Upper lobe of left lung (tissue), 6 donors: ENCODE measurements at regions not wholly inside any gene's neighbourhood (a gene's known extent, or its start where the extent isn't known, plus 50 kb on each side); places are given as distances from the start of the nearest gene placed in this dataset.
"Not testable (repeated sequence)": the region's sequence is repeated elsewhere in the genome, so short reads cannot be mapped to it uniquely, and the experiment has no call there.

ENCODE experiments used
- ATAC-seq, 2 donors: fragments of 200-7000 bp; cut with Tn5 transposase; one replicate each; pipeline ENCODE4 v1.9.1; 2022; ENCODE audit warnings: mild to moderate bottlenecking in 2 of 2, moderate library complexity in 2 of 2; ENCODE audit not compliant: low FRiP score in 2 of 2
- DNase-seq, 2 donors: peaks; one replicate each; pipeline ENCODE4 v3.0.0-alpha.2; 2019 to 2020
- H3K27ac ChIP-seq, 4 donors: fragments of 200-600 bp; sonication (generic); one replicate each; pipeline ENCODE4 v1.5.1; 2016 to 2019
- H3K27me3 ChIP-seq, 4 donors: fragments of 200-600 bp; sonication (generic); one replicate each; pipeline ENCODE4 v1.5.1; 2017 to 2019
- H3K36me3 ChIP-seq, 4 donors: fragments of 200-600 bp; sonication (generic); one replicate each; pipeline ENCODE4 v1.5.1; 2016 to 2019
- H3K4me1 ChIP-seq, 4 donors: fragments of 200-600 bp; sonication (generic); one replicate each; pipeline ENCODE4 v1.5.1; 2018 to 2019
- H3K4me3 ChIP-seq, 4 donors: fragments of 200-600 bp; sonication (generic); one replicate each; pipeline ENCODE4 v1.5.1; 2017 to 2019; ENCODE audit warnings: mild to moderate bottlenecking in 2 of 4, moderate library complexity in 1 of 4
- H3K9me3 ChIP-seq, 4 donors: fragments of 200-600 bp; sonication (generic); one replicate each; pipeline ENCODE4 v1.5.1; 2018 to 2019
- CTCF ChIP-seq, 6 experiments: fragments of 450-650 bp in 4 of 6; fragments of 200-600 bp in 2 of 6; sonication (generic) in 2 of 6; IDR thresholded peaks; one replicate each; pipeline ENCODE4 v1.5.1; 2016 to 2019; ENCODE audit warnings: antibody characterized with exemption in 6 of 6
- EP300 ChIP-seq, 4 donors: sonication (generic); formaldehyde crosslinking; IDR thresholded peaks; one replicate each; pipeline ENCODE4 v1.5.1; 2017; ENCODE audit warnings: antibody characterized with exemption in 4 of 4, control low read depth in 2 of 4
- POLR2A ChIP-seq, 4 donors: fragments of 450-650 bp; IDR thresholded peaks; one replicate each; pipeline ENCODE4 v1.5.1; 2016 to 2017; ENCODE audit warnings: antibody characterized with exemption in 4 of 4, mild to moderate bottlenecking in 2 of 4
- POLR2AphosphoS5 ChIP-seq, 2 donors: sonication (generic); formaldehyde crosslinking; IDR thresholded peaks; one replicate each; pipeline ENCODE4 v1.5.1; 2017; ENCODE audit warnings: antibody characterized with exemption in 2 of 2
- WGBS, 2 donors: methylation state at CpG; one replicate each; pipeline ENCODE4 v1.1.5; 2017 to 2018; 5-methylcytosine and 5-hydroxymethylcytosine counted together
- donor health status: DM: no; HTN: no; CAD: no; lungs with moderate emphysema.
- donor health status: DM: no; HTN: yes; CAD: no; lungs with severe emphysema.

GRCh38 chr10:42722575-42722974, 60.0 kb upstream of the BMS1 start:
- ATAC-seq (no peak), DNase-seq (no peak)
- Histone ChIP-seq H3K27me3 (no peaks in the 10 kb centered on the region), H3K4me3 (no peak overlapping the region), H3K27ac (no peak overlapping the region), H3K4me1 (no peaks in the 10 kb centered on the region), H3K9me3 (no peaks in the 10 kb centered on the region), H3K36me3 (no peaks in the 10 kb centered on the region)
- WGBS, 2 donors: 77 to 85% methylated on average over 4 of the region's 4 CpGs
- TF ChIP-seq POLR2A (IDR thresholded peaks at IDR 0.05) (no peak), CTCF (IDR thresholded peaks at IDR 0.05) (no peak), EP300 (IDR thresholded peaks at IDR 0.05) (no peak), POLR2AphosphoS5 (IDR thresholded peaks at IDR 0.05) (no peak)

- not testable (repeated sequence) for H3K4me3 ChIP-seq, H3K27ac ChIP-seq, DNase-seq, ATAC-seq, H3K36me3 ChIP-seq, H3K4me1 ChIP-seq, H3K27me3 ChIP-seq, H3K9me3 ChIP-seq
- WGBS, 2 donors: 70 to 86% methylated on average over 3 of the region's 3 CpGs
These were observed 59.0 kb upstream of the BMS1 start for GRCh38 chr10:42723549-42723948.

- ATAC-seq, DNase-seq, H3K4me1 ChIP-seq, H3K4me3 ChIP-seq, H3K9me3 ChIP-seq, H3K27ac ChIP-seq, H3K36me3 ChIP-seq, H3K27me3 ChIP-seq: not testable (repeated sequence)
- WGBS, 2 donors: 55 to 69% methylated on average over 2 of the region's 2 CpGs
These were observed 57.9 kb upstream of the BMS1 start for GRCh38 chr10:42724660-42725059.

GRCh38 chr10:42732266-42732665, 50.3 kb upstream of the BMS1 start:
- Histone ChIP-seq H3K27me3 (no peaks in the 10 kb centered on the region), H3K36me3 (no peaks in the 10 kb centered on the region), H3K4me3 (no peak overlapping the region), H3K9me3 (no peaks in the 10 kb centered on the region), H3K4me1 (no peaks in the 10 kb centered on the region), H3K27ac (no peak overlapping the region)
- peak in 1 of 2 donors; percentile 27 for ATAC-seq
- TF ChIP-seq CTCF (IDR thresholded peaks at IDR 0.05): no peak
- TF ChIP-seq EP300 (IDR thresholded peaks at IDR 0.05): no peak
- no peak for TF ChIP-seq POLR2AphosphoS5 (IDR thresholded peaks at IDR 0.05)
- TF ChIP-seq POLR2A (IDR thresholded peaks at IDR 0.05): no peak
- no peak for DNase-seq
- WGBS, 2 donors: 92 to 97% methylated on average over 4 of the region's 4 CpGs
